M059J (cell line): ENCODE measurements at regions not wholly inside any gene's neighbourhood (a gene's known extent, or its start where the extent isn't known, plus 50 kb on each side); places are given as distances from the start of the nearest gene placed in this dataset.

Experiments used
- DNase-seq: peaks from one replicate; pipeline ENCODE4 v3.0.0-alpha.2; 2012; ENCODE audit warnings: low read depth

- DNase-seq, result peak; percentile 30
Measured at GRCh38 chr15:69712991-69713390, 260.4 kb downstream of the RPLP1 start.

- peak; percentile 79 for DNase-seq
Measured at GRCh38 chr15:69713726-69714559, 261.3 kb downstream of the RPLP1 start.

GRCh38 chr15:69715210-69715609 is 262.6 kb downstream of the RPLP1 start:
- no peak for DNase-seq

GRCh38 chr15:69718436-69718835 is 265.8 kb downstream of the RPLP1 start:
- DNase-seq, result no peak

- DNase-seq, result no peak
Measured at GRCh38 chr15:69718916-69719315, 266.3 kb downstream of the RPLP1 start.

- no peak for DNase-seq
Measured at GRCh38 chr15:69719527-69720240, 267.1 kb downstream of the RPLP1 start.

GRCh38 chr15:69720536-69720935 is 267.9 kb downstream of the RPLP1 start:
- DNase-seq, result no peak

- DNase-seq, result no peak
Measured at GRCh38 chr15:69722924-69723323, 270.3 kb downstream of the RPLP1 start.

GRCh38 chr15:69723404-69724096 is 270.9 kb downstream of the RPLP1 start:
- no peak for DNase-seq

- DNase-seq, result no peak
Measured at GRCh38 chr15:69724333-69724732, 271.7 kb downstream of the RPLP1 start.

- no peak for DNase-seq
Measured at GRCh38 chr15:69725275-69725674, 272.7 kb downstream of the RPLP1 start.

- no peak for DNase-seq
Measured at GRCh38 chr15:69725957-69726356, 273.3 kb downstream of the RPLP1 start.

GRCh38 chr15:69727121-69727924 is 274.7 kb downstream of the RPLP1 start:
- no peak for DNase-seq

- peak; percentile 29 for DNase-seq
Measured at GRCh38 chr15:69729167-69729748, 276.6 kb downstream of the RPLP1 start.

GRCh38 chr15:69730281-69731080 is 277.9 kb downstream of the RPLP1 start:
- no peak for DNase-seq

- DNase-seq, result no peak
Measured at GRCh38 chr15:69731081-69731330, 278.4 kb downstream of the RPLP1 start.

- no peak for DNase-seq
Measured at GRCh38 chr15:69731581-69731980, 279.0 kb downstream of the RPLP1 start.

- no peak for DNase-seq
Measured at GRCh38 chr15:69732133-69732532, 279.5 kb downstream of the RPLP1 start.

GRCh38 chr15:69734699-69735098 is 282.1 kb downstream of the RPLP1 start:
- no peak for DNase-seq

- no peak for DNase-seq
Measured at GRCh38 chr15:69735121-69735520, 282.5 kb downstream of the RPLP1 start.

GRCh38 chr15:69736161-69736560 is 283.5 kb downstream of the RPLP1 start:
- no peak for DNase-seq
